Bronchial epithelial cell (primary cell): ENCODE measurements at regions not wholly inside any gene's neighbourhood (a gene's known extent, or its start where the extent isn't known, plus 50 kb on each side); places are given as distances from the start of the nearest gene placed in this dataset.

ENCODE experiments used
- DNase-seq: peaks from one replicate; pipeline ENCODE4 v3.0.0-alpha.2; 2010; ENCODE audit warnings: low read depth
- FAIRE-seq: peaks from 2 replicates; lab custom pipeline; 2011; peaks lifted over from hg19 to GRCh38; lab: Jason Lieb, UNC
- H3K27me3 ChIP-seq: 2 replicates; pipeline ENCODE4 v1.5.1; 2011; ENCODE audit warnings: low read length; ENCODE audit not compliant: control insufficient read depth, insufficient read depth
- H3K36me3 ChIP-seq: 2 replicates; pipeline ENCODE4 v1.5.1; 2011; ENCODE audit warnings: low read length; ENCODE audit not compliant: control insufficient read depth, insufficient read depth
- H3K4me3 ChIP-seq: 2 replicates; pipeline ENCODE4 v1.5.1; 2011; ENCODE audit warnings: mild to moderate bottlenecking, low read depth, low read length, control low read depth
- CTCF ChIP-seq: IDR thresholded peaks from 2 replicates; pipeline ENCODE4 v1.5.1; 2011; ENCODE audit warnings: mild to moderate bottlenecking, moderate library complexity, low read length, control low read depth, inconsistent platforms; ENCODE audit not compliant: insufficient read depth, severe bottlenecking

GRCh38 chr2:48015421-48015820 lies 109.1 kb upstream of the FBXO11 start:
- no peak for TF ChIP-seq CTCF
- H3K27me3 ChIP-seq: no peaks in the 10 kb centered on the region
- H3K4me3 ChIP-seq: no peak overlapping the region
- no peak for FAIRE-seq
- no peaks in the 10 kb centered on the region for H3K36me3 ChIP-seq
- DNase-seq: no peak

- Histone ChIP-seq H3K27me3 (no peaks in the 10 kb centered on the region), H3K36me3 (no peaks in the 10 kb centered on the region), H3K4me3 (no peak overlapping the region)
- FAIRE-seq (no peak), DNase-seq (no peak)
- no peak for TF ChIP-seq CTCF
Measured at GRCh38 chr2:48016225-48017019, 110.1 kb upstream of the FBXO11 start.

- TF ChIP-seq CTCF: no peak
- FAIRE-seq: no peak
- DNase-seq: no peak
- Histone ChIP-seq H3K27me3 (no peaks in the 10 kb centered on the region), H3K36me3 (no peaks in the 10 kb centered on the region), H3K4me3 (no peak overlapping the region)
Measured at GRCh38 chr2:48017136-48017535, 110.8 kb upstream of the FBXO11 start.

GRCh38 chr2:48018480-48018879 lies 112.2 kb upstream of the FBXO11 start:
- no peak for TF ChIP-seq CTCF
- no peaks in the 10 kb centered on the region for H3K27me3 ChIP-seq
- no peak for FAIRE-seq
- no peak for DNase-seq
- H3K36me3 ChIP-seq: no peaks in the 10 kb centered on the region
- H3K4me3 ChIP-seq: no peak overlapping the region

GRCh38 chr2:48026865-48027264 lies 120.6 kb upstream of the FBXO11 start:
- TF ChIP-seq CTCF: no peak

GRCh38 chr2:48032765-48033164 lies 126.5 kb upstream of the FBXO11 start:
- TF ChIP-seq CTCF: no peak

More at GRCh38 chr2:48026865-48027264, 120.6 kb upstream of the FBXO11 start:
- Histone ChIP-seq H3K36me3 (no peaks in the 10 kb centered on the region), H3K4me3 (no peak overlapping the region), H3K27me3 (no peaks in the 10 kb centered on the region)
- DNase-seq: no peak
- FAIRE-seq: peak; percentile 68

More at GRCh38 chr2:48032765-48033164, 126.5 kb upstream of the FBXO11 start:
- Histone ChIP-seq H3K27me3 (no peaks in the 10 kb centered on the region), H3K4me3 (no peak overlapping the region), H3K36me3 (no peaks in the 10 kb centered on the region)
- FAIRE-seq (no peak), DNase-seq (no peak)
